ENCODE measurements at regions not wholly inside any gene's neighbourhood (a gene's known extent, or its start where the extent isn't known, plus 50 kb on each side); places are given as distances from the start of the nearest gene placed in this dataset.
A peak's percentile ranks its signal among the peaks of the same experiment; 100 is the strongest.

GRCh38 chr7:86942995-86943394, 116.5 kb downstream of the ELAPOR2 start:
- DNase-seq (ENCODE audit: low spot score): no peak
- Mint-ChIP-seq H3K36me3 (ENCODE audit: low read depth, unreplicated experiment) (peaks cover 4% of the 10 kb centered on the region), H3K4me1 (ENCODE audit: unreplicated experiment) (peaks cover 15% of the 10 kb centered on the region), H3K9me3 (ENCODE audit: unreplicated experiment) (no peaks in the 10 kb centered on the region), H3K4me3 (ENCODE audit: unreplicated experiment) (no peak overlapping the region), H3K27me3 (ENCODE audit: unreplicated experiment) (no peaks in the 10 kb centered on the region), H3K27ac (ENCODE audit: unreplicated experiment) (no peak overlapping the region)
- TF ChIP-seq CTCF (IDR thresholded peaks at IDR 0.05; ENCODE audit: unreplicated experiment): no peak

DNA sequence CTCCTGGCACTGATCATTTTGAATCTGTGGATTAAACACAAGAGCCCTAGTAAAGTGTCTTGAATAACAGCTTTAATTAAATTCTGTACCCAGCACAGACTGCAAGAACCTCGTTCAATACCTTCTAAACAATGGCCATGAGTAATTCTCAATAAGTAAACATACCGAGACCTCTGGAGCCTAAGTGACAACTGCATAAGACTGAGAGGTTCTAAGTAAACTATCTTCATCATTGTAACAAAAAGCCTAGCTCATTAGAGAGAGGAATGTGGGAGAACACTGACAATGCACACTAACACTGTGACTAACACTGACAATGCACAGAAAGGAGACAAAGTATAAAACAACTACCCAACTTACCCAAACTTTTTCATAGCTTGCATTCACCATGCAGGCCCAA, 117.4 kb downstream of the ELAPOR2 start:
- no peaks in the 10 kb centered on the region for H3K27me3 Mint-ChIP-seq (ENCODE audit: unreplicated experiment)
- H3K9me3 Mint-ChIP-seq (ENCODE audit: unreplicated experiment): no peaks in the 10 kb centered on the region
- peaks cover 6% of the 10 kb centered on the region for H3K36me3 Mint-ChIP-seq (ENCODE audit: low read depth, unreplicated experiment)
- peaks cover 8% of the 10 kb centered on the region for H3K4me1 Mint-ChIP-seq (ENCODE audit: unreplicated experiment)
- DNase-seq (ENCODE audit: low spot score): no peak
- peak overlapping the region; percentile 5 for H3K4me3 Mint-ChIP-seq (ENCODE audit: unreplicated experiment)
- H3K27ac Mint-ChIP-seq (ENCODE audit: unreplicated experiment): peak overlapping the region; percentile 68
- TF ChIP-seq CTCF (IDR thresholded peaks at IDR 0.05; ENCODE audit: unreplicated experiment): no peak

DNA sequence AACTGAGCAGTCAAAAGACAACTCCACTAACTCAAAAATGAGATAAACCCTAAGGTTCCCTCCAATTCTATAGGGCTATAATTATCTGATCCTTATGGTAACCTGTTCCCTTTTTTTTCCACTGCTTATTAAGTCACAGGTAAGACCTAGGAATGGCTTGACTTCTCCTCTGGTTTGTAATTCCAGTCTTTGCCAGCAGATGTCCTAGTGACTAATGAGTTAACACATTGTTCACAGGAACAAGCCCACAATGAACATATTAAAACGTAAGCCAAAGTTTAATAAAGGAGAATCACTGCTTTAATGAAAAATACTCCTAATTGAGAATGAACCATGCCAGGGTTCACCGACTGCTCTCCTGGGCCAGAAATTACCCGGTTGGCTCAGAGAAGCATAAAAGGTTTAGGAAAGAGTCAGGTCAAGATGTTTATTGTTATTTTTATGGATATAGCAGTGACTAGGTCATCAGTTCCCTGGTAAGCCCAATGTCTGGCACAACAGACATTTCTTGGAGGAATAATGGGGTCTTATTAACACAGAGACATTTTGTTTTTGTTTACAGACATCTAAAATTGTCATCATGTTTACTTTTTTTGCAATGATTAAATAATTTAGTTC, 120.1 kb downstream of the ELAPOR2 start:
- Mint-ChIP-seq H3K4me1 (ENCODE audit: unreplicated experiment) (peaks cover 8% of the 10 kb centered on the region), H3K27ac (ENCODE audit: unreplicated experiment) (peak overlapping the region; percentile 32), H3K27me3 (ENCODE audit: unreplicated experiment) (no peaks in the 10 kb centered on the region), H3K9me3 (ENCODE audit: unreplicated experiment) (no peaks in the 10 kb centered on the region), H3K4me3 (ENCODE audit: unreplicated experiment) (no peak overlapping the region), H3K36me3 (ENCODE audit: low read depth, unreplicated experiment) (peaks cover 12% of the 10 kb centered on the region)
- TF ChIP-seq CTCF (IDR thresholded peaks at IDR 0.05; ENCODE audit: unreplicated experiment): peak; percentile 78
- DNase-seq (ENCODE audit: low spot score): peak; percentile 68

DNA sequence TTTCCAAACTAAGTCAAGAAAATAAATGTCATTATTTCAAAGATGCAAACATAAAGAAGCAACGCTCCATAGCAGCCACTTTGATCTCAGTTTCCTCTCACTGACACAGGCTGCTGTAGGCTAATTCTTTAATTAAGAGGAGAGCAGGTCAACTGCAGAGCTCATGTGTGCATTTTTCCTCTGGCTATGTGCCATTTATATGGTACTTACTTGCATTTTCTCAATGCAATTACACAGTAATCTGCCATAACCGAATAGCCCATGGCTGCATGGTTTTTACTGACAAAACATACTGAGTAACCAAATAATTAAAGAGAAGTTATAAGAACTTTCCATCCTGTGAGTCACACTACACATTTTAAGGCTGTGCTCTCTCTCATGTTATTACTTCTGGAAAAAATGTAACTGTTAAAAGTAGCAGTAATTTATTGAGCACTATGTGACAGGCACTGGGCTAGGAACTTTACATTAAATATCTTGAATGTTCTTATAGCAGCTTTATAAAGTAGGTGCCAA, 122.0 kb downstream of the ELAPOR2 start:
- DNase-seq (ENCODE audit: low spot score): no peak
- TF ChIP-seq CTCF (IDR thresholded peaks at IDR 0.05; ENCODE audit: unreplicated experiment): no peak
- Mint-ChIP-seq H3K27ac (ENCODE audit: unreplicated experiment) (no peak overlapping the region), H3K27me3 (ENCODE audit: unreplicated experiment) (no peaks in the 10 kb centered on the region), H3K4me3 (ENCODE audit: unreplicated experiment) (no peak overlapping the region), H3K36me3 (ENCODE audit: low read depth, unreplicated experiment) (peaks cover 19% of the 10 kb centered on the region), H3K9me3 (ENCODE audit: unreplicated experiment) (no peaks in the 10 kb centered on the region), H3K4me1 (ENCODE audit: unreplicated experiment) (peaks cover 13% of the 10 kb centered on the region)

DNA sequence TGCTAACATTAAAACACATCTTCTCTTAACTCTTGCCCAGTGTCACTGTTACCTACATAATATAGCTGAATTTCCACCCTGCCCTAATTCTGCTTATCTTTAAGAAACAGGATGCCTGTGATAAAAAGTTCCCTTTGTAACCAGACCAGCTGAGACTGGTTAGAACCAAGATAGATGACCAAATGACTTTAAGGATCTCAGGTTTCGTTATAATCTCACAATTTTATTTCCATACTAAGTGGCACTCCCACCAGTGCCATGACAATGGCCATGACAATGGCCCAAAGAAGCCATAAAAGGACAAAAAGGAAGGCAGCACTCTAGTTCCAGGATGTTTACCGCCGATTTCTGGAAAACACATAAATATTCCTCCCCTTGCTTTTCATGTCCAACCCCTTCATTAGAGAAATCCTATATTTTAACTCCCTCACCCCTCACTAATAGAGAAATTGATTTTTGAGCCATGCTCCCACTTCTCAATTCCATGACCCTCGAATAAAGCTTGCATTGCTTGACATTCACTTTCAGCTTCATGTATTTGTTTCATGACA, 126.1 kb downstream of the ELAPOR2 start:
- no peak for TF ChIP-seq CTCF (IDR thresholded peaks at IDR 0.05; ENCODE audit: unreplicated experiment)
- no peak overlapping the region for H3K27ac Mint-ChIP-seq (ENCODE audit: unreplicated experiment)
- no peak overlapping the region for H3K4me3 Mint-ChIP-seq (ENCODE audit: unreplicated experiment)
- H3K27me3 Mint-ChIP-seq (ENCODE audit: unreplicated experiment): no peaks in the 10 kb centered on the region
- DNase-seq (ENCODE audit: low spot score): no peak
- H3K36me3 Mint-ChIP-seq (ENCODE audit: low read depth, unreplicated experiment): peaks cover 31% of the 10 kb centered on the region
- no peaks in the 10 kb centered on the region for H3K9me3 Mint-ChIP-seq (ENCODE audit: unreplicated experiment)
- peaks cover 10% of the 10 kb centered on the region for H3K4me1 Mint-ChIP-seq (ENCODE audit: unreplicated experiment)

All from endothelial cell (in vitro differentiated cells).